ENCODE measurements at regions not wholly inside any gene's neighbourhood (a gene's known extent, or its start where the extent isn't known, plus 50 kb on each side); places are given as distances from the start of the nearest gene placed in this dataset.

GRCh38 chr4:24226023-24226422 is 336.2 kb upstream of the PPARGC1A start:
- H3K4me3 ChIP-seq (ENCODE audit: low read length in 2 of 2), result no peak overlapping the region
- no peaks in the 10 kb centered on the region for H3K36me3 ChIP-seq (ENCODE audit: control insufficient read depth in 2 of 2, insufficient read depth in 2 of 2, low read length in 1 of 2)
- H3K27me3 ChIP-seq (ENCODE audit: control insufficient read depth in 2 of 2, insufficient read depth in 1 of 2, low read length in 1 of 2), result no peaks in the 10 kb centered on the region
- no peak overlapping the region for H3K27ac ChIP-seq (ENCODE audit: low read depth in 1 of 2, low read length in 1 of 2)
- H3K9me3 ChIP-seq (ENCODE audit: control insufficient read depth in 2 of 2, insufficient read depth in 1 of 2, low read length in 1 of 2), result no peaks in the 10 kb centered on the region
- H3K4me1 ChIP-seq (ENCODE audit: control insufficient read depth in 2 of 2, insufficient read depth in 2 of 2, low read length in 2 of 2), result no peaks in the 10 kb centered on the region
- no peak for DNase-seq (ENCODE audit: low read depth in 6 of 9, low spot score in 9 of 9)
- WGBS, result 64% methylated on average over 10 of the region's 10 CpGs

- WGBS, result 92% methylated on average over 4 of the region's 4 CpGs
- Histone ChIP-seq H3K27ac (ENCODE audit: low read depth in 1 of 2, low read length in 1 of 2) (no peak overlapping the region), H3K4me1 (ENCODE audit: control insufficient read depth in 2 of 2, insufficient read depth in 2 of 2, low read length in 2 of 2) (no peaks in the 10 kb centered on the region), H3K4me3 (ENCODE audit: low read length in 2 of 2) (no peak overlapping the region), H3K9me3 (ENCODE audit: control insufficient read depth in 2 of 2, insufficient read depth in 1 of 2, low read length in 1 of 2) (no peaks in the 10 kb centered on the region), H3K27me3 (ENCODE audit: control insufficient read depth in 2 of 2, insufficient read depth in 1 of 2, low read length in 1 of 2) (no peaks in the 10 kb centered on the region), H3K36me3 (ENCODE audit: control insufficient read depth in 2 of 2, insufficient read depth in 2 of 2, low read length in 1 of 2) (no peaks in the 10 kb centered on the region)
- DNase-seq (ENCODE audit: low read depth in 6 of 9, low spot score in 9 of 9), result no peak
These were observed 334.6 kb upstream of the PPARGC1A start for GRCh38 chr4:24224446-24224845.

GRCh38 chr4:24219209-24219608 is 329.4 kb upstream of the PPARGC1A start:
- DNase-seq (ENCODE audit: low read depth in 6 of 9, low spot score in 9 of 9), result no peak
- no peak overlapping the region for H3K27ac ChIP-seq (ENCODE audit: low read depth in 1 of 2, low read length in 1 of 2)
- no peak overlapping the region for H3K4me3 ChIP-seq (ENCODE audit: low read length in 2 of 2)
- 82% methylated on average over 8 of the region's 8 CpGs for WGBS
- H3K36me3 ChIP-seq (ENCODE audit: control insufficient read depth in 2 of 2, insufficient read depth in 2 of 2, low read length in 1 of 2), result no peaks in the 10 kb centered on the region
- H3K27me3 ChIP-seq (ENCODE audit: control insufficient read depth in 2 of 2, insufficient read depth in 1 of 2, low read length in 1 of 2), result no peaks in the 10 kb centered on the region
- H3K4me1 ChIP-seq (ENCODE audit: control insufficient read depth in 2 of 2, insufficient read depth in 2 of 2, low read length in 2 of 2), result no peaks in the 10 kb centered on the region
- H3K9me3 ChIP-seq (ENCODE audit: control insufficient read depth in 2 of 2, insufficient read depth in 1 of 2, low read length in 1 of 2), result no peaks in the 10 kb centered on the region

GRCh38 chr4:24218566-24218965 is 328.7 kb upstream of the PPARGC1A start:
- H3K4me3 ChIP-seq (ENCODE audit: low read length in 2 of 2), result no peak overlapping the region
- DNase-seq (ENCODE audit: low read depth in 6 of 9, low spot score in 9 of 9), result no peak
- H3K27me3 ChIP-seq (ENCODE audit: control insufficient read depth in 2 of 2, insufficient read depth in 1 of 2, low read length in 1 of 2), result no peaks in the 10 kb centered on the region
- no peaks in the 10 kb centered on the region for H3K36me3 ChIP-seq (ENCODE audit: control insufficient read depth in 2 of 2, insufficient read depth in 2 of 2, low read length in 1 of 2)
- H3K4me1 ChIP-seq (ENCODE audit: control insufficient read depth in 2 of 2, insufficient read depth in 2 of 2, low read length in 2 of 2), result no peaks in the 10 kb centered on the region
- H3K9me3 ChIP-seq (ENCODE audit: control insufficient read depth in 2 of 2, insufficient read depth in 1 of 2, low read length in 1 of 2), result no peaks in the 10 kb centered on the region
- H3K27ac ChIP-seq (ENCODE audit: low read depth in 1 of 2, low read length in 1 of 2), result no peak overlapping the region

- no peak for DNase-seq (ENCODE audit: low read depth in 6 of 9, low spot score in 9 of 9)
- Histone ChIP-seq H3K9me3 (ENCODE audit: control insufficient read depth in 2 of 2, insufficient read depth in 1 of 2, low read length in 1 of 2) (no peaks in the 10 kb centered on the region), H3K4me1 (ENCODE audit: control insufficient read depth in 2 of 2, insufficient read depth in 2 of 2, low read length in 2 of 2) (no peaks in the 10 kb centered on the region), H3K36me3 (ENCODE audit: control insufficient read depth in 2 of 2, insufficient read depth in 2 of 2, low read length in 1 of 2) (no peaks in the 10 kb centered on the region), H3K27ac (ENCODE audit: low read depth in 1 of 2, low read length in 1 of 2) (no peak overlapping the region), H3K4me3 (ENCODE audit: low read length in 2 of 2) (no peak overlapping the region), H3K27me3 (ENCODE audit: control insufficient read depth in 2 of 2, insufficient read depth in 1 of 2, low read length in 1 of 2) (no peaks in the 10 kb centered on the region)
- 80% methylated on average over 3 of the region's 3 CpGs for WGBS
These were observed 324.9 kb upstream of the PPARGC1A start for GRCh38 chr4:24214796-24215195.

GRCh38 chr4:24213961-24214360 is 324.1 kb upstream of the PPARGC1A start:
- Histone ChIP-seq H3K36me3 (ENCODE audit: control insufficient read depth in 2 of 2, insufficient read depth in 2 of 2, low read length in 1 of 2) (no peaks in the 10 kb centered on the region), H3K4me3 (ENCODE audit: low read length in 2 of 2) (no peak overlapping the region), H3K4me1 (ENCODE audit: control insufficient read depth in 2 of 2, insufficient read depth in 2 of 2, low read length in 2 of 2) (no peaks in the 10 kb centered on the region), H3K9me3 (ENCODE audit: control insufficient read depth in 2 of 2, insufficient read depth in 1 of 2, low read length in 1 of 2) (no peaks in the 10 kb centered on the region), H3K27ac (ENCODE audit: low read depth in 1 of 2, low read length in 1 of 2) (no peak overlapping the region), H3K27me3 (ENCODE audit: control insufficient read depth in 2 of 2, insufficient read depth in 1 of 2, low read length in 1 of 2) (no peaks in the 10 kb centered on the region)
- 76% methylated on average over 5 of the region's 5 CpGs for WGBS
- DNase-seq (ENCODE audit: low read depth in 6 of 9, low spot score in 9 of 9), result no peak

GRCh38 chr4:24212642-24213041 is 322.8 kb upstream of the PPARGC1A start:
- Histone ChIP-seq H3K4me3 (ENCODE audit: low read length in 2 of 2) (no peak overlapping the region), H3K36me3 (ENCODE audit: control insufficient read depth in 2 of 2, insufficient read depth in 2 of 2, low read length in 1 of 2) (no peaks in the 10 kb centered on the region), H3K4me1 (ENCODE audit: control insufficient read depth in 2 of 2, insufficient read depth in 2 of 2, low read length in 2 of 2) (no peaks in the 10 kb centered on the region), H3K9me3 (ENCODE audit: control insufficient read depth in 2 of 2, insufficient read depth in 1 of 2, low read length in 1 of 2) (no peaks in the 10 kb centered on the region), H3K27ac (ENCODE audit: low read depth in 1 of 2, low read length in 1 of 2) (no peak overlapping the region), H3K27me3 (ENCODE audit: control insufficient read depth in 2 of 2, insufficient read depth in 1 of 2, low read length in 1 of 2) (no peaks in the 10 kb centered on the region)
- no peak for DNase-seq (ENCODE audit: low read depth in 6 of 9, low spot score in 9 of 9)
- 93% methylated on average over 4 of the region's 4 CpGs for WGBS

GRCh38 chr4:24211856-24212255 is 322.0 kb upstream of the PPARGC1A start:
- 93% methylated on average over 10 of the region's 10 CpGs for WGBS
- no peaks in the 10 kb centered on the region for H3K9me3 ChIP-seq (ENCODE audit: control insufficient read depth in 2 of 2, insufficient read depth in 1 of 2, low read length in 1 of 2)
- H3K27me3 ChIP-seq (ENCODE audit: control insufficient read depth in 2 of 2, insufficient read depth in 1 of 2, low read length in 1 of 2), result no peaks in the 10 kb centered on the region
- no peak overlapping the region for H3K27ac ChIP-seq (ENCODE audit: low read depth in 1 of 2, low read length in 1 of 2)
- DNase-seq (ENCODE audit: low read depth in 6 of 9, low spot score in 9 of 9), result no peak
- H3K4me1 ChIP-seq (ENCODE audit: control insufficient read depth in 2 of 2, insufficient read depth in 2 of 2, low read length in 2 of 2), result no peaks in the 10 kb centered on the region
- no peaks in the 10 kb centered on the region for H3K36me3 ChIP-seq (ENCODE audit: control insufficient read depth in 2 of 2, insufficient read depth in 2 of 2, low read length in 1 of 2)
- H3K4me3 ChIP-seq (ENCODE audit: low read length in 2 of 2), result no peak overlapping the region

GRCh38 chr4:24210332-24210902 is 320.6 kb upstream of the PPARGC1A start:
- H3K9me3 ChIP-seq (ENCODE audit: control insufficient read depth in 2 of 2, insufficient read depth in 1 of 2, low read length in 1 of 2), result no peaks in the 10 kb centered on the region
- WGBS, result 77% methylated on average over 10 of the region's 10 CpGs
- no peaks in the 10 kb centered on the region for H3K4me1 ChIP-seq (ENCODE audit: control insufficient read depth in 2 of 2, insufficient read depth in 2 of 2, low read length in 2 of 2)
- no peaks in the 10 kb centered on the region for H3K27me3 ChIP-seq (ENCODE audit: control insufficient read depth in 2 of 2, insufficient read depth in 1 of 2, low read length in 1 of 2)
- H3K36me3 ChIP-seq (ENCODE audit: control insufficient read depth in 2 of 2, insufficient read depth in 2 of 2, low read length in 1 of 2), result no peaks in the 10 kb centered on the region
- no peak overlapping the region for H3K27ac ChIP-seq (ENCODE audit: low read depth in 1 of 2, low read length in 1 of 2)
- H3K4me3 ChIP-seq (ENCODE audit: low read length in 2 of 2), result no peak overlapping the region
- DNase-seq (ENCODE audit: low read depth in 6 of 9, low spot score in 9 of 9), result no peak

GRCh38 chr4:24209906-24210305 is 320.1 kb upstream of the PPARGC1A start:
- Histone ChIP-seq H3K27me3 (ENCODE audit: control insufficient read depth in 2 of 2, insufficient read depth in 1 of 2, low read length in 1 of 2) (no peaks in the 10 kb centered on the region), H3K9me3 (ENCODE audit: control insufficient read depth in 2 of 2, insufficient read depth in 1 of 2, low read length in 1 of 2) (no peaks in the 10 kb centered on the region), H3K27ac (ENCODE audit: low read depth in 1 of 2, low read length in 1 of 2) (no peak overlapping the region), H3K4me1 (ENCODE audit: control insufficient read depth in 2 of 2, insufficient read depth in 2 of 2, low read length in 2 of 2) (no peaks in the 10 kb centered on the region), H3K36me3 (ENCODE audit: control insufficient read depth in 2 of 2, insufficient read depth in 2 of 2, low read length in 1 of 2) (no peaks in the 10 kb centered on the region), H3K4me3 (ENCODE audit: low read length in 2 of 2) (no peak overlapping the region)
- 89% methylated on average over 1 of the region's 1 CpG for WGBS
- DNase-seq (ENCODE audit: low read depth in 6 of 9, low spot score in 9 of 9), result no peak
